K562 (cell line): ENCODE measurements at regions not wholly inside any gene's neighbourhood (a gene's known extent, or its start where the extent isn't known, plus 50 kb on each side); places are given as distances from the start of the nearest gene placed in this dataset.

ENCODE experiments used
- ATAC-seq: fragments of 200-7000 bp; cut with Tn5 transposase; 3 replicates; pipeline ENCODE4 v1.9.1; 2020; ENCODE audit warnings: moderate library complexity
- BruUV-seq: library from RNA; stranded (reverse); fragments of 400-500 nt; replicated peaks from 2 replicates; lab custom pipeline; 2021; lab: Mats Ljungman, UMichigan
- CTCF ChIA-PET: fragments of 300-600 bp; formaldehyde crosslinking; extraction: SDS; loops from one replicate; lab custom pipeline; 2021; ENCODE audit warnings: low intra/inter-chr PET ratio; lab: Yijun Ruan, JAX
- POLR2A ChIA-PET: fragments of 300-600, 350-650 bp; sonication (Branson Sonifier 250); formaldehyde crosslinking; extraction: SDS; loops from one replicate; lab custom pipeline; 2021; ENCODE audit warnings: antibody characterized with exemption, inconsistent platforms; lab: Yijun Ruan, JAX
- DNase-seq, 4 experiments: peaks; one replicate each; pipeline versions ENCODE4 v3.0.0 to v3.0.0-alpha.2; 2011 to 2018; ENCODE audit warnings: low spot score in 3 of 4, mixed read lengths in 3 of 4; ENCODE audit errors: extremely low read depth in 1 of 4
- FAIRE-seq: peaks from 2 replicates; lab custom pipeline; 2011; peaks lifted over from hg19 to GRCh38; lab: Jason Lieb, UNC
- H2AFZ ChIP-seq: 2 replicates; pipeline ENCODE4 v1.6.0; 2011; ENCODE audit warnings: low read depth, low read length, control low read depth, inconsistent platforms
- H3K27ac ChIP-seq: fragments of 200-600 bp; 3 replicates; pipeline ENCODE4 v1.8.0; 2011; ENCODE audit warnings: low read depth, mild to moderate bottlenecking, control low read depth, inconsistent platforms, low read length, moderate library complexity, mixed read lengths; ENCODE audit errors: extremely low read depth
- H3K27me3 ChIP-seq, 2 experiments: fragments of 300-600 bp in 1 of 2; 2 replicates in 1 of 2; 3 replicates in 1 of 2; pipeline versions ENCODE4 v1.6.0 to v1.8.0; 2011; ENCODE audit warnings: inconsistent platforms in 2 of 2, low read length in 2 of 2, mild to moderate bottlenecking in 1 of 2, mixed read lengths in 1 of 2, moderate library complexity in 1 of 2; ENCODE audit not compliant: control insufficient read depth in 2 of 2, insufficient read depth in 2 of 2
- H3K36me3 ChIP-seq: fragments of 300-600 bp; 3 replicates; pipeline ENCODE4 v1.8.0; 2011; ENCODE audit warnings: mild to moderate bottlenecking, low read length, inconsistent platforms; ENCODE audit not compliant: control insufficient read depth, insufficient read depth
- H3K4me1 ChIP-seq, 2 experiments: fragments of 200-600 bp in 1 of 2; replicated peaks in 1 of 2; 2 replicates in 1 of 2; 3 replicates in 1 of 2; pipeline versions ENCODE4 v1.5.1 to v1.8.0; 2011; ENCODE audit warnings: inconsistent platforms in 2 of 2, low read length in 2 of 2, mild to moderate bottlenecking in 1 of 2, mixed read lengths in 1 of 2, moderate library complexity in 1 of 2; ENCODE audit not compliant: control insufficient read depth in 2 of 2, insufficient read depth in 2 of 2
- H3K4me2 ChIP-seq: 2 replicates; pipeline ENCODE4 v1.6.1; 2011; ENCODE audit warnings: low read length, control low read depth, inconsistent platforms, mixed read lengths; ENCODE audit not compliant: insufficient read depth
- H3K4me3 ChIP-seq: fragments of 200-600 bp; sonication (generic), shearing (Covaris generic); 2 replicates; pipeline ENCODE4 v1.5.1; 2016; ENCODE audit warnings: control low read depth, inconsistent platforms
- H3K79me2 ChIP-seq: fragments of 200-600 bp; 3 replicates; pipeline ENCODE4 v1.8.0; 2011; ENCODE audit warnings: low read length, inconsistent platforms; ENCODE audit not compliant: control insufficient read depth, insufficient read depth
- H3K9ac ChIP-seq, 2 experiments: 2 replicates each; pipeline versions ENCODE4 v1.6.0 to v1.6.1; 2011; ENCODE audit warnings: low read depth in 2 of 2, low read length in 2 of 2, control low read depth in 1 of 2, inconsistent platforms in 1 of 2, mild to moderate bottlenecking in 1 of 2, mixed read lengths in 1 of 2; ENCODE audit not compliant: insufficient read depth in 1 of 2
- H3K9me1 ChIP-seq: one replicate; pipeline ENCODE4 v1.6.0; 2011; ENCODE audit warnings: inconsistent platforms, mild to moderate bottlenecking, low read length, moderate library complexity; ENCODE audit not compliant: control insufficient read depth, insufficient read depth
- H3K9me3 ChIP-seq: replicated peaks from 2 replicates; pipeline ENCODE4 v1.5.1; 2011; ENCODE audit warnings: low read depth, low read length, inconsistent platforms; ENCODE audit not compliant: control insufficient read depth, insufficient read depth
- H4K20me1 ChIP-seq: replicated peaks from 2 replicates; pipeline ENCODE4 v1.6.1; 2011; ENCODE audit warnings: low read length, inconsistent platforms, mixed read lengths; ENCODE audit not compliant: control insufficient read depth, insufficient read depth
- CEBPG ChIP-seq, 3 experiments: fragments of 200-800 bp in 1 of 3; sonication (Bioruptor generic) in 1 of 3; sonication (generic) in 1 of 3; formaldehyde crosslinking in 1 of 3; IDR thresholded peaks in 2 of 3; conservative IDR thresholded peaks in 1 of 3; 2 replicates each; pipeline versions ENCODE4 v1.6.1 to v1.8.0; 2016 to 2022; ENCODE audit warnings: missing compliant biosample characterization in 2 of 3, missing genetic modification characterization in 2 of 3, mild to moderate bottlenecking in 1 of 3, missing genetic modification reagents in 1 of 3
- CHD1 ChIP-seq: fragments of 200-600 bp; sonication (generic); IDR thresholded peaks from one replicate; pipeline ENCODE4 v1.6.1; 2012; ENCODE audit warnings: mild to moderate bottlenecking, moderate library complexity, low read length, inconsistent platforms
- CREB1 ChIP-seq, 2 experiments: sonication (generic) in 1 of 2; formaldehyde crosslinking in 1 of 2; IDR thresholded peaks; 2 replicates each; pipeline versions ENCODE4 v1.6.1 to v1.8.0; 2012 to 2022; ENCODE audit warnings: inconsistent platforms in 1 of 2, mild to moderate bottlenecking in 1 of 2, missing genetic modification reagents in 1 of 2, moderate library complexity in 1 of 2
- GTF2E2 ChIP-seq: fragments of 200-800 bp; sonication (Bioruptor generic); IDR thresholded peaks from 2 replicates; pipeline ENCODE4 v1.6.1; 2016; ENCODE audit warnings: missing genetic modification characterization, missing compliant biosample characterization
- HDGF ChIP-seq: fragments of 450-650 bp; IDR thresholded peaks from 2 replicates; pipeline ENCODE4 v1.6.1; 2016
- HNRNPK ChIP-seq: fragments of 200-400 bp; formaldehyde crosslinking; IDR thresholded peaks from one replicate; pipeline ENCODE4 v1.6.1; 2018; ENCODE audit warnings: mild to moderate bottlenecking, low read depth, low read length; ENCODE audit not compliant: poor library complexity, severe bottlenecking
- PCBP1 ChIP-seq: fragments of 200-400 bp; formaldehyde crosslinking; IDR thresholded peaks from 2 replicates; pipeline ENCODE4 v1.6.1; 2018; ENCODE audit warnings: mild to moderate bottlenecking, low read depth, low read length; ENCODE audit not compliant: poor library complexity, severe bottlenecking
- SMAD1 ChIP-seq: fragments of 150-350 bp; IDR thresholded peaks from 2 replicates; pipeline ENCODE4 v1.6.1; 2014; ENCODE audit warnings: low read length, low read depth; ENCODE audit not compliant: partially characterized antibody
- SRSF3 ChIP-seq: fragments of 200-400 bp; formaldehyde crosslinking; IDR thresholded peaks from 2 replicates; pipeline ENCODE4 v1.6.1; 2016; ENCODE audit warnings: mild to moderate bottlenecking, low read length, moderate library complexity; ENCODE audit not compliant: insufficient read depth
- SRSF9 ChIP-seq: fragments of 200-400 bp; formaldehyde crosslinking; IDR thresholded peaks from 2 replicates; pipeline ENCODE4 v1.6.1; 2017; ENCODE audit warnings: low read depth, low read length, borderline replicate concordance
- TAF9B ChIP-seq: fragments of 450-650 bp; IDR thresholded peaks from 2 replicates; pipeline ENCODE4 v1.6.1; 2018; ENCODE audit warnings: mild to moderate bottlenecking; ENCODE audit not compliant: partially characterized antibody
- TEAD2 ChIP-seq: fragments of 450-650 bp; IDR thresholded peaks from 2 replicates; pipeline ENCODE4 v1.6.1; 2016; ENCODE audit warnings: missing genetic modification characterization, control low read depth, missing compliant biosample characterization
- ZNF133 ChIP-seq: fragments of 250-450 bp; sonication (Bioruptor Pico); IDR thresholded peaks from 2 replicates; pipeline ENCODE4 v1.4.0; 2020; ENCODE audit warnings: mild to moderate bottlenecking
- ZSCAN29 ChIP-seq: fragments of 450-650 bp; IDR thresholded peaks from 2 replicates; pipeline ENCODE4 v1.6.1; 2017
- WGBS: fragments of 100-300 bp; shearing (Covaris generic); methylation state at CpG from one replicate; pipeline ENCODE4 v1.1.6; 2016; ENCODE audit warnings: low coverage, mixed read lengths; ENCODE audit not compliant: insufficient coverage; ENCODE audit errors: missing lambda C conversion rate; 5-methylcytosine and 5-hydroxymethylcytosine counted together
- in situ Hi-C: fragments of 300-500 bp; cut with MboI; formaldehyde crosslinking; loops from 4 replicates; pipeline ENCODE4 v1.15.0; 2018; ENCODE audit warnings: inconsistent platforms, mixed read lengths
- intact Hi-C: fragments of 100-400 bp; cut with micrococcal nuclease; formaldehyde crosslinking; loops from 2 replicates; pipeline ENCODE4 v1.14.2; 2022
- TF ChIP-seq, protein P1 (sequence below), 3 experiments: fragments of 200-800 bp in 1 of 3; sonication (Bioruptor generic) in 1 of 3; sonication (generic) in 1 of 3; formaldehyde crosslinking in 1 of 3; IDR thresholded peaks; 2 replicates each; pipeline versions ENCODE4 v1.6.1 to v1.8.0; 2016 to 2022; ENCODE audit warnings: mild to moderate bottlenecking in 2 of 3, missing compliant biosample characterization in 2 of 3, missing genetic modification characterization in 2 of 3, missing genetic modification reagents in 1 of 3
- TF ChIP-seq, protein P2 (sequence below): sonication (generic); formaldehyde crosslinking; IDR thresholded peaks from 2 replicates; pipeline ENCODE4 v1.8.0; 2023; ENCODE audit warnings: mild to moderate bottlenecking, missing genetic modification reagents
- TF ChIP-seq, protein P3 (sequence below): fragments of 450-650 bp; conservative IDR thresholded peaks from 2 replicates; pipeline ENCODE4 v1.6.1; 2016; ENCODE audit warnings: missing genetic modification characterization, low read depth, mild to moderate bottlenecking, control low read depth, missing compliant biosample characterization

DNA sequence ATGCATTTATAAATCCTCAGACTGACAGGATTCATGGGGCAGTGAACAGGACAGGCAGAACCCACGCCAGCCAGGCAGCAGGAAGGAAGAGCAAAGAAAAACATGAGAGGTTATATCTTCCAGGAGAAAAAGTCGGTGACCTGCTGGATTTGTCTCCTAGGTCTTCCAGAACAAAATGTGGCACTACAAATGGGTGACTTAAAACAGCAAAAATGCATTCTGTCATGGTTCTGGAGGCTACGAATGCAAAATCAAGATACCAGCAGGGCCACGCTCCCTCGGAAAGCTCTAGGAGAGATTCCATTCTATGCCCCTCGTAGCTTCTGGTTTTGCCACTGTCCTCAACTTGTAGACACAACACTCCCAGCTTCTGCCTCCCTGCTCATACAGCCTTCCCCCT lies 63.4 kb downstream of the PSMG1 start:
- H3K79me2 ChIP-seq: no peaks in the 10 kb centered on the region
- intact Hi-C loops: loop anchor here (10.0 kb wide), 1 partner anchor 195 kb away; no protein-coding TSS in a partner anchor
- no peaks in the 10 kb centered on the region for H3K9me3 ChIP-seq
- ATAC-seq (no peak), FAIRE-seq (no peak), DNase-seq (no peak)
- no peak overlapping the region for H2AFZ ChIP-seq
- H3K36me3 ChIP-seq: no peaks in the 10 kb centered on the region
- H4K20me1 ChIP-seq: no peaks in the 10 kb centered on the region
- in situ Hi-C loops: no loop called here
- CTCF ChIA-PET: no interaction called here
- no peaks in the 10 kb centered on the region for H3K9me1 ChIP-seq
- H3K4me3 ChIP-seq: no peak overlapping the region
- peaks cover 27 to 64% of the 10 kb centered on the region in 2 experiments for H3K27me3 ChIP-seq
- no peak overlapping the region for H3K4me2 ChIP-seq
- no peak overlapping the region for H3K9ac ChIP-seq
- 3% methylated on average over 6 of the region's 6 CpGs for WGBS
- H3K4me1 ChIP-seq: peaks cover under 1 to 4% of the 10 kb centered on the region in 2 experiments; a peak in 2 of 5 replicates
- POLR2A ChIA-PET: interaction anchor here (0.5 to 0.6 kb wide), 3 partner anchors 18 to 1317 kb away, joined by 3 to 4 read pairs (median 3); no protein-coding TSS in a partner anchor
- H3K27ac ChIP-seq: no peak overlapping the region
- no TSS peak for BruUV-seq
- TF ChIP-seq, protein P1, sequence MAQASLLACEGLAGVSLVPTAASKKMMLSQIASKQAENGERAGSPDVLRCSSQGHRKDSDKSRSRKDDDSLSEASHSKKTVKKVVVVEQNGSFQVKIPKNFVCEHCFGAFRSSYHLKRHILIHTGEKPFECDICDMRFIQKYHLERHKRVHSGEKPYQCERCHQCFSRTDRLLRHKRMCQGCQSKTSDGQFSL (CRISPR knock-in tag; IDR thresholded peaks at IDR 0.05): no peak
- TF ChIP-seq, protein P1 (tag; IDR thresholded peaks at IDR 0.05): no peak
- TF ChIP-seq, protein P2, sequence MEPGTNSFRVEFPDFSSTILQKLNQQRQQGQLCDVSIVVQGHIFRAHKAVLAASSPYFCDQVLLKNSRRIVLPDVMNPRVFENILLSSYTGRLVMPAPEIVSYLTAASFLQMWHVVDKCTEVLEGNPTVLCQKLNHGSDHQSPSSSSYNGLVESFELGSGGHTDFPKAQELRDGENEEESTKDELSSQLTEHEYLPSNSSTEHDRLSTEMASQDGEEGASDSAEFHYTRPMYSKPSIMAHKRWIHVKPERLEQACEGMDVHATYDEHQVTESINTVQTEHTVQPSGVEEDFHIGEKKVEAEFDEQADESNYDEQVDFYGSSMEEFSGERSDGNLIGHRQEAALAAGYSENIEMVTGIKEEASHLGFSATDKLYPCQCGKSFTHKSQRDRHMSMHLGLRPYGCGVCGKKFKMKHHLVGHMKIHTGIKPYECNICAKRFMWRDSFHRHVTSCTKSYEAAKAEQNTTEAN (CRISPR knock-in tag): no peak
- TF ChIP-seq PCBP1 (no peak), CEBPG (CRISPR knock-in tag; IDR thresholded peaks at IDR 0.05) (no peak), CEBPG (tag; conservative IDR thresholded peaks at IDR 0.05 in 1 of 2, IDR thresholded peaks at IDR 0.05 in 1 of 2) (no peak), ZSCAN29 (no peak), ZNF133 (CRISPR knock-in tag) (no peak), HDGF (no peak), SMAD1 (no peak), TAF9B (no peak), SRSF3 (no peak), GTF2E2 (tag) (no peak), CREB1 (IDR thresholded peaks at IDR 0.05) (no peak), CREB1 (CRISPR knock-in tag; IDR thresholded peaks at IDR 0.05) (no peak), SRSF9 (no peak), TEAD2 (tag) (no peak), HNRNPK (no peak), CHD1 (no peak)
- TF ChIP-seq, protein P3, sequence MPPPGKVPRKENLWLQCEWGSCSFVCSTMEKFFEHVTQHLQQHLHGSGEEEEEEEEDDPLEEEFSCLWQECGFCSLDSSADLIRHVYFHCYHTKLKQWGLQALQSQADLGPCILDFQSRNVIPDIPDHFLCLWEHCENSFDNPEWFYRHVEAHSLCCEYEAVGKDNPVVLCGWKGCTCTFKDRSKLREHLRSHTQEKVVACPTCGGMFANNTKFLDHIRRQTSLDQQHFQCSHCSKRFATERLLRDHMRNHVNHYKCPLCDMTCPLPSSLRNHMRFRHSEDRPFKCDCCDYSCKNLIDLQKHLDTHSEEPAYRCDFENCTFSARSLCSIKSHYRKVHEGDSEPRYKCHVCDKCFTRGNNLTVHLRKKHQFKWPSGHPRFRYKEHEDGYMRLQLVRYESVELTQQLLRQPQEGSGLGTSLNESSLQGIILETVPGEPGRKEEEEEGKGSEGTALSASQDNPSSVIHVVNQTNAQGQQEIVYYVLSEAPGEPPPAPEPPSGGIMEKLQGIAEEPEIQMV (tag): no peak
